Colonic mucosa (tissue), 4 donors: ENCODE measurements at regions not wholly inside any gene's neighbourhood (a gene's known extent, or its start where the extent isn't known, plus 50 kb on each side); places are given as distances from the start of the nearest gene placed in this dataset.

Experiments used
- DNase-seq: peaks from one replicate; pipeline ENCODE4 v3.0.0-alpha.2; 2020
- H3K27ac ChIP-seq: fragments of 200-600 bp; one replicate; pipeline ENCODE4 v1.8.0; 2021
- H3K27me3 ChIP-seq: fragments of 200-600 bp; one replicate; pipeline ENCODE4 v1.8.0; 2021
- H3K36me3 ChIP-seq: fragments of 200-600 bp; one replicate; pipeline ENCODE4 v1.8.0; 2021
- H3K4me1 ChIP-seq: fragments of 200-600 bp; one replicate; pipeline ENCODE4 v1.8.0; 2021; ENCODE audit warnings: mild to moderate bottlenecking
- H3K4me3 ChIP-seq: fragments of 200-600 bp; one replicate; pipeline ENCODE4 v1.8.0; 2021
- H3K9ac ChIP-seq, 2 donors: one replicate each; pipeline ENCODE4 v1.7.0; 2013; ENCODE audit warnings: control low read depth in 2 of 2, low read depth in 2 of 2, low read length in 2 of 2
- H3K9me3 ChIP-seq: fragments of 200-600 bp; one replicate; pipeline ENCODE4 v1.8.0; 2021
- intact Hi-C: fragments of 100-400 bp; cut with DNase I; formaldehyde crosslinking; loops from one replicate; pipeline ENCODE4 v1.14.1; 2022
- TF ChIP-seq, protein P1 (sequence below): fragments of 200-600 bp; IDR thresholded peaks from one replicate; pipeline ENCODE4 v1.8.0; 2022; ENCODE audit warnings: antibody characterized with exemption, mild to moderate bottlenecking
- donor health status: healthy.
- donor health status: DM: no; HTN: no; CAD: no.
- donor health status: DM: no; HTN: no; CAD: no.

DNA sequence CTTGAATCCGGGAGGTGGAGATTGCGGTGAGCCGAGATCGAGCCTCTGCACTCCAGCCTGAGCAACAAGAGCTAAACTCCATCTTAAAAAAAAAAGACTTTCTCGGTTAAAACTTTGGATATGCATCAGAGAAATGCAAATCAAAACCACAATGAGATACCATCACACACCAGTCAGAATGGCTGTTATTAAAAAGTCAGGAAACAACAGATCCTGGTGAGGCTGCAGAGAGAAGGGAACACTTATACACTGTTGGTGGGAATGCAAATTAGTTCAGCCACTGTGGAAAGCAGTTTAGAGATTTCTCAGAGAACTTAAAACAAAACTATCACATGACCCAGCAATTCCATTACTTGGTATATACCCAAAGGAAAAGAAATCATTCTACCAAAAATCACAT lies 619.4 kb upstream of the KIRREL3 start:
- TF ChIP-seq, protein P1, sequence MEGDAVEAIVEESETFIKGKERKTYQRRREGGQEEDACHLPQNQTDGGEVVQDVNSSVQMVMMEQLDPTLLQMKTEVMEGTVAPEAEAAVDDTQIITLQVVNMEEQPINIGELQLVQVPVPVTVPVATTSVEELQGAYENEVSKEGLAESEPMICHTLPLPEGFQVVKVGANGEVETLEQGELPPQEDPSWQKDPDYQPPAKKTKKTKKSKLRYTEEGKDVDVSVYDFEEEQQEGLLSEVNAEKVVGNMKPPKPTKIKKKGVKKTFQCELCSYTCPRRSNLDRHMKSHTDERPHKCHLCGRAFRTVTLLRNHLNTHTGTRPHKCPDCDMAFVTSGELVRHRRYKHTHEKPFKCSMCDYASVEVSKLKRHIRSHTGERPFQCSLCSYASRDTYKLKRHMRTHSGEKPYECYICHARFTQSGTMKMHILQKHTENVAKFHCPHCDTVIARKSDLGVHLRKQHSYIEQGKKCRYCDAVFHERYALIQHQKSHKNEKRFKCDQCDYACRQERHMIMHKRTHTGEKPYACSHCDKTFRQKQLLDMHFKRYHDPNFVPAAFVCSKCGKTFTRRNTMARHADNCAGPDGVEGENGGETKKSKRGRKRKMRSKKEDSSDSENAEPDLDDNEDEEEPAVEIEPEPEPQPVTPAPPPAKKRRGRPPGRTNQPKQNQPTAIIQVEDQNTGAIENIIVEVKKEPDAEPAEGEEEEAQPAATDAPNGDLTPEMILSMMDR, result no peak
- intact Hi-C loops, result no loop called here
- DNase-seq, result no peak
- Histone ChIP-seq H3K4me3 (no peak overlapping the region), H3K4me1 (no peaks in the 10 kb centered on the region), H3K36me3 (no peaks in the 10 kb centered on the region), H3K27ac (no peak overlapping the region), H3K9me3 (no peaks in the 10 kb centered on the region), H3K27me3 (no peaks in the 10 kb centered on the region), H3K9ac (no peak overlapping the region)

DNA sequence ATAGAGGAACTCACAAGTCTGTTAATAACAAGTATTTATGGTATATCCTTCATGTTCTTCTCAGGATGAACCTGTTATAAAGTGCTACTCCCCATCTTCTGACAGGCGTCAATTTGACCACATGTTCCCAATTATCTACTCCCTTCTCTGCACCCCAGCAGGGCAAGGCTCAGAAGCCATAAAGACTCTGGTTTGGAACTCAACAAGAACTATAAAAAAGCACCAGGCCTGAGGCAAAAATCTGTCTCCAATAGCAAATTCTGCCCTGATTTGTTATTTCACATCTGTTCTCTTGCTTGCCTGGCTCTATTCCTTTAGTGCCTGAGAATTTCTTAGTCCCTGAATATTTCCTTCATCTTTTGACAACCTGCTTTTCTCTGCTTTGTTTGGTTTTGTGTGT lies 618.2 kb upstream of the KIRREL3 start:
- TF ChIP-seq, protein P1, result no peak
- Histone ChIP-seq H3K9ac (no peak overlapping the region), H3K27me3 (no peaks in the 10 kb centered on the region), H3K4me1 (no peaks in the 10 kb centered on the region), H3K9me3 (no peaks in the 10 kb centered on the region), H3K4me3 (no peak overlapping the region), H3K36me3 (no peaks in the 10 kb centered on the region), H3K27ac (no peak overlapping the region)
- intact Hi-C loops, result no loop called here
- no peak for DNase-seq

DNA sequence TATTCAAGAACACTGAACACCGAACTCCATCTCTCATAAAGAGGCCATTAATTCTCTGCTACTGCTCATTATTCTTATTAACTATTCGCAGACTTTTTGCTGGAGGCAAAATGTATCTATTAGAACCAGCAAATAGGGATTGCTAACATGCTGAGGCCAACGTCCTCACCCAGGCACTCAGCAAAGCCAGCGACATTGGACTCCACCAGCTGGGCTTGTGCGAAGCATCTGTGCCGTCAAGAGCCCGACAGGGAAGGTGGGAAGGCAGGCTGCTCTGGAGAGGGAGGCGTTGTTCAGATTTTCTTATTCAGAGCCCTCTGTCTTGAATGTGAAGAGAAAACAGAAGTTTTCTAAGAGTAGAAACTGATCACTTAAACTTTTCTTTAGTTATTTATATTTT lies 615.6 kb upstream of the KIRREL3 start:
- Histone ChIP-seq H3K36me3 (no peaks in the 10 kb centered on the region), H3K27ac (no peak overlapping the region), H3K4me1 (no peaks in the 10 kb centered on the region), H3K4me3 (no peak overlapping the region), H3K9me3 (no peaks in the 10 kb centered on the region), H3K9ac (no peak overlapping the region), H3K27me3 (no peaks in the 10 kb centered on the region)
- TF ChIP-seq, protein P1, result no peak
- intact Hi-C loops, result no loop called here
- no peak for DNase-seq

DNA sequence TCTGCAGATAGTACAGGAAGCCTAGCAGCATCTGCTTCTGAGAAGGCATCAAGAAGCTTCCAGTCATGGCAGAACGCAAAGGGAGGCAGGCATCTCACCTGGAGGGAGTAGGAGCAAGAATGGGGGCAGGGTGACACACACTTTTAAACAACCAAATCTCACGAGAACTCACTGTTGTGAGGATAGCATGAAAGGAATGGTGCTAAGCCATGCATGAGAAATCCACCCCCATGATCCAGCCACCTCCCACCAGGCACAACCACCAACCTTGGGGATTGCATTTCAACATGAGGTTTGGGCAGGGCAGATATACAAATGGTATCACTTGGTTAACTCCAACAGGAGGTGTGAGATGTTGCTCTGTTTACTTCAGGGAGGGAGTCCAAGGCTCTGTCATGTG lies 612.0 kb upstream of the KIRREL3 start:
- intact Hi-C loops, result no loop called here
- Histone ChIP-seq H3K27ac (no peak overlapping the region), H3K27me3 (no peaks in the 10 kb centered on the region), H3K36me3 (no peaks in the 10 kb centered on the region), H3K4me1 (no peaks in the 10 kb centered on the region), H3K9me3 (no peaks in the 10 kb centered on the region), H3K9ac (no peak overlapping the region), H3K4me3 (no peak overlapping the region)
- TF ChIP-seq, protein P1, result no peak
- DNase-seq, result no peak

DNA sequence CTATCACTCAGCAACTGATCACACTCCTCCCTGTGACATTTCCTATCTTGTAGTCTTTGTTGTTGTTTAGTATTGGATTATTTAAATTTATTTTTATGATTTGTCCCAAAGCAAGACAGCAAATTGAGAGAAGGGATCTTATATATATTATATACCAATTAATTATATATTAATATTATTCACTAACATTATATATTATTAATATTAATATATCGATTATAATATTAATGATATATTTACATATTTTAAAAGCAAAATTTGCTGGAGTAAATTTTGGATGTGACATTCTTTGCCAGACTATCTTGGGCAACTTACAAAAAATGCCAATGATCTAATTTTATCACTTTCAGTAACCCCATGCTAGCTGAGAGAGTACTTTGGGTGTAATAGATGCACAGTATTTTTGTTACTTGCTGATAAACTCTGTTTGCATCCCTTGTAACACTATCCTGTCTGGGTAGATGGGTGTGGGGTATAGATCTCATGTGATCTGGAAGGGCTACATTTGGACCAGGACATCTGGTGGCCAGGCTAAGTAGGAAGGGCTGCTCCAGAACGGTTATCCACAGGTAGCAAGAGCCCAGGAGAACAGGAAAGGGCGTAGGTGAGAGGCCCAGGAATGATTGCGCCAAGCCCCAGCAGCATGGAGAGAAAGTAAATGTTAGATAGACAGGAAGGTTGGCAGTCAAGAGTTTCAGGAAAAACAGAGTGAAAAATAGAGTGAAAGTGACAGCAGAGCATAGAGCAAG lies 608.6 kb upstream of the KIRREL3 start:
- Histone ChIP-seq H3K27me3 (no peaks in the 10 kb centered on the region), H3K9ac (no peak overlapping the region), H3K27ac (no peak overlapping the region), H3K4me3 (no peak overlapping the region), H3K9me3 (no peaks in the 10 kb centered on the region), H3K36me3 (no peaks in the 10 kb centered on the region), H3K4me1 (no peaks in the 10 kb centered on the region)
- TF ChIP-seq, protein P1, result no peak
- no peak for DNase-seq
- intact Hi-C loops, result no loop called here
